GM12865 (cell line): ENCODE measurements at regions not wholly inside any gene's neighbourhood (a gene's known extent, or its start where the extent isn't known, plus 50 kb on each side); places are given as distances from the start of the nearest gene placed in this dataset.

Experiments
- DNase-seq: peaks from one replicate; pipeline ENCODE4 v3.0.0; 2010; ENCODE audit warnings: low read depth
- H3K4me3 ChIP-seq: 2 replicates; pipeline ENCODE4 v1.5.1; 2011; ENCODE audit warnings: mild to moderate bottlenecking, low read depth, low read length, control low read depth
- TF ChIP-seq, protein P1 (sequence below): IDR thresholded peaks from 2 replicates; pipeline ENCODE4 v1.5.1; 2011; ENCODE audit warnings: low read length, control low read depth, low read depth, inconsistent platforms; ENCODE audit not compliant: insufficient read depth; ENCODE audit errors: missing control alignments

- H3K4me3 ChIP-seq = no peak overlapping the region
- DNase-seq = no peak
- TF ChIP-seq, protein P1, sequence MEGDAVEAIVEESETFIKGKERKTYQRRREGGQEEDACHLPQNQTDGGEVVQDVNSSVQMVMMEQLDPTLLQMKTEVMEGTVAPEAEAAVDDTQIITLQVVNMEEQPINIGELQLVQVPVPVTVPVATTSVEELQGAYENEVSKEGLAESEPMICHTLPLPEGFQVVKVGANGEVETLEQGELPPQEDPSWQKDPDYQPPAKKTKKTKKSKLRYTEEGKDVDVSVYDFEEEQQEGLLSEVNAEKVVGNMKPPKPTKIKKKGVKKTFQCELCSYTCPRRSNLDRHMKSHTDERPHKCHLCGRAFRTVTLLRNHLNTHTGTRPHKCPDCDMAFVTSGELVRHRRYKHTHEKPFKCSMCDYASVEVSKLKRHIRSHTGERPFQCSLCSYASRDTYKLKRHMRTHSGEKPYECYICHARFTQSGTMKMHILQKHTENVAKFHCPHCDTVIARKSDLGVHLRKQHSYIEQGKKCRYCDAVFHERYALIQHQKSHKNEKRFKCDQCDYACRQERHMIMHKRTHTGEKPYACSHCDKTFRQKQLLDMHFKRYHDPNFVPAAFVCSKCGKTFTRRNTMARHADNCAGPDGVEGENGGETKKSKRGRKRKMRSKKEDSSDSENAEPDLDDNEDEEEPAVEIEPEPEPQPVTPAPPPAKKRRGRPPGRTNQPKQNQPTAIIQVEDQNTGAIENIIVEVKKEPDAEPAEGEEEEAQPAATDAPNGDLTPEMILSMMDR = no peak
Measured at GRCh38 chr15:91712286-91712685, 141.2 kb upstream of the SLCO3A1 start.

- TF ChIP-seq, protein P1 = no peak
- no peak overlapping the region for H3K4me3 ChIP-seq
- no peak for DNase-seq
Measured at GRCh38 chr15:91716536-91716935, 137.0 kb upstream of the SLCO3A1 start.

GRCh38 chr15:91717811-91718210 lies 135.7 kb upstream of the SLCO3A1 start:
- H3K4me3 ChIP-seq = no peak overlapping the region
- no peak for DNase-seq
- TF ChIP-seq, protein P1 = no peak

DNA sequence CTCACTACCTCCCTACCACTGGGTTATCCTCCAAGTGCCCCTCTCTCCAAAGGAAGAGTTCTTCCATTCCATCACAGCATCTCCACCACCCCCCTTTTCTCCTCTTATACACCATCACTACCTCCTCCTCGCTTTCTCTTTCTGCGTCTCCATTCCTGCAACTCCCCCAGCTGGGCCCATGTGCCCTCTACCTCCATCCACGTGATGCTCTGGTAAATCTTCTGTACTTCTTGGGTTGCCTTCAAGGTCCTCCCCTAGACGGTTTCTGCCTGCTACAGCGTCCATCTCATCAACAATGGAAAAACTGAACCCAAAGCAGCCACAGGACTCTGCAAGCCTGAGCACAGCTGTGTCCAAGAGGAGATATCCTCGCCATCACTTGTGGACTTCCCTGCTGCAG lies 129.5 kb upstream of the SLCO3A1 start:
- H3K4me3 ChIP-seq = no peak overlapping the region
- TF ChIP-seq, protein P1 = no peak
- no peak for DNase-seq

DNA sequence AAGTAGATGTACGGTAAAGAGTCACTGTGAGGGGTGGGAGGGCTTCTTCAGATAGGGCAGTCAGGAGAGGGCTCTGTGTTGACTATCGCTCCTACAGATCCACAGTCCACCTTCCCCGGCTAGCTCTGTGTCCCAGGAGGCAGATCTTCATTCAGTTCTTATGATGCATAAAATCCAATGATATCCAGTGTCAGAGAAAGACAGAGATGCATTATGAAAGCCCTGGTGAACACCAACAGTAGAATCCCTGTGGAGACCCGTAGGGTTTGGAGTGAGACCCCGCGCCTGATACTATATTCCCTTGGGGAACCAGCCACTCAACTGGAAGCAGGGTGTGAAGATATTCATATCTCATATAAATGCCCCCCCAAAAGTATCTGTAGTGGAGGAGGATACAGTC lies 119.8 kb upstream of the SLCO3A1 start:
- no peak overlapping the region for H3K4me3 ChIP-seq
- TF ChIP-seq, protein P1 = no peak
- DNase-seq = no peak

GRCh38 chr15:91737151-91737818 lies 116.2 kb upstream of the SLCO3A1 start:
- TF ChIP-seq, protein P1 = no peak
- H3K4me3 ChIP-seq = no peak overlapping the region
- no peak for DNase-seq

DNA sequence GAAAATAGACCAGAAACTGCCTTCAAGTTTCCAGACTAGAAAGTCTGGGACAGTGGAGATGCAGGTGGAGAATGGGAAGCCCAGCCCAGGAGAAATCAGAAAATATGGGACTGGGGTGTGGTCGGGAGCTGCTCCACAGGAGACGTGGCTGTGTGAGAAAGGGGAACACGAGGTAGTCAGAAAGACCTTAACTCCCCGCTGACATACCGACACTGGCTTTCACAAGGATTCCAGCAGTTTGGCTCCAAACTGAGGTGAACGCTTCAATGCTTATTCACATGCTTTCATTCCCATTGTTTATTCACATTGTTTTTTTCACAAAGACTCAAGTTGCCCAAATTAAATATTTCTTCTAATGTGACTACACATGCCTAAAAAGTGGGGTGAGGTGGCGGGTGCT lies 111.5 kb upstream of the SLCO3A1 start:
- DNase-seq = no peak
- TF ChIP-seq, protein P1 = no peak

More for the DNA sequence above, 111.5 kb upstream of the SLCO3A1 start:
- no peak overlapping the region for H3K4me3 ChIP-seq
